Fibroblast of skin of left biceps (primary cell): ENCODE measurements at regions not wholly inside any gene's neighbourhood (a gene's known extent, or its start where the extent isn't known, plus 50 kb on each side); places are given as distances from the start of the nearest gene placed in this dataset.
"Not testable (repeated sequence)": the region's sequence is repeated elsewhere in the genome, so short reads cannot be mapped to it uniquely, and the experiment has no call there.

ENCODE experiments used
- DNase-seq, 2 experiments: peaks; one replicate each; pipeline ENCODE4 v3.0.0-alpha.2; 2013; ENCODE audit warnings: low read depth in 2 of 2

GRCh38 chr13:111493468-111493867 lies 173.0 kb downstream of the TEX29 start:
- no peak for DNase-seq

GRCh38 chr13:111494641-111495040 lies 174.2 kb downstream of the TEX29 start:
- no peak for DNase-seq

GRCh38 chr13:111501596-111502535 lies 181.4 kb downstream of the TEX29 start:
- not testable (repeated sequence) for DNase-seq

GRCh38 chr13:111502957-111503356 lies 182.5 kb downstream of the TEX29 start:
- DNase-seq = no peak

GRCh38 chr13:111503376-111503775 lies 182.9 kb downstream of the TEX29 start:
- no peak for DNase-seq

GRCh38 chr13:111503905-111504695 lies 183.7 kb downstream of the TEX29 start:
- DNase-seq = no peak

- DNase-seq = no peak
These were observed 184.8 kb downstream of the TEX29 start for GRCh38 chr13:111505175-111505777.

- DNase-seq = no peak
These were observed 185.7 kb downstream of the TEX29 start for GRCh38 chr13:111506125-111506524.

- no peak for DNase-seq
These were observed 186.2 kb downstream of the TEX29 start for GRCh38 chr13:111506621-111507020.

- no peak for DNase-seq
These were observed 187.9 kb downstream of the TEX29 start for GRCh38 chr13:111508164-111508870.

- DNase-seq = no peak
These were observed 188.6 kb downstream of the TEX29 start for GRCh38 chr13:111508902-111509509.

GRCh38 chr13:111510502-111511218 lies 190.2 kb downstream of the TEX29 start:
- no peak for DNase-seq

GRCh38 chr13:111511219-111511732 lies 190.8 kb downstream of the TEX29 start:
- no peak for DNase-seq

GRCh38 chr13:111511805-111512504 lies 191.5 kb downstream of the TEX29 start:
- DNase-seq = no peak

GRCh38 chr13:111512707-111513106 lies 192.3 kb downstream of the TEX29 start:
- no peak for DNase-seq

- DNase-seq = no peak
These were observed 193.5 kb downstream of the TEX29 start for GRCh38 chr13:111513766-111514609.

GRCh38 chr13:111514610-111515306 lies 194.3 kb downstream of the TEX29 start:
- DNase-seq = no peak

- no peak for DNase-seq
These were observed 194.8 kb downstream of the TEX29 start for GRCh38 chr13:111515307-111515617.
